CD14-positive monocyte (primary cell): ENCODE measurements at regions not wholly inside any gene's neighbourhood (a gene's known extent, or its start where the extent isn't known, plus 50 kb on each side); places are given as distances from the start of the nearest gene placed in this dataset.

Experiments used
- DNase-seq, 3 donors: peaks; one replicate each; pipeline ENCODE4 v3.0.0-alpha.2; 2011 to 2022
- H2AFZ ChIP-seq: 2 replicates; pipeline ENCODE4 v1.6.0; 2012; ENCODE audit warnings: mild to moderate bottlenecking, low read depth, low read length, inconsistent platforms; ENCODE audit not compliant: insufficient read depth, poor library complexity, severe bottlenecking
- H3K27ac ChIP-seq, 2 donors: 1 replicate in 1 of 2; 2 replicates in 1 of 2; pipeline ENCODE4 v1.5.1; 2012 to 2013; ENCODE audit warnings: low read length in 2 of 2, control low read depth in 1 of 2, inconsistent platforms in 1 of 2, low read depth in 1 of 2, mild to moderate bottlenecking in 1 of 2
- H3K27me3 ChIP-seq, 2 donors: one replicate each; pipeline versions ENCODE4 v1.6.0 to v1.6.1; 2011 to 2013; ENCODE audit warnings: low read length in 2 of 2; ENCODE audit not compliant: control insufficient read depth in 2 of 2, insufficient read depth in 2 of 2
- H3K36me3 ChIP-seq, 2 donors: replicated peaks in 1 of 2; 1 replicate in 1 of 2; 2 replicates in 1 of 2; pipeline versions ENCODE4 v1.5.1 to v1.6.1; 2012 to 2013; ENCODE audit warnings: low read length in 2 of 2, control low read depth in 1 of 2, inconsistent platforms in 1 of 2, mild to moderate bottlenecking in 1 of 2; ENCODE audit not compliant: insufficient read depth in 2 of 2, control insufficient read depth in 1 of 2
- H3K4me1 ChIP-seq, 2 donors: 1 replicate in 1 of 2; 2 replicates in 1 of 2; pipeline versions ENCODE4 v1.5.1 to v1.6.1; 2012 to 2013; ENCODE audit warnings: low read length in 2 of 2, control low read depth in 1 of 2, inconsistent platforms in 1 of 2, mild to moderate bottlenecking in 1 of 2, moderate library complexity in 1 of 2; ENCODE audit not compliant: insufficient read depth in 2 of 2, control insufficient read depth in 1 of 2
- H3K4me2 ChIP-seq: replicated peaks from 2 replicates; pipeline ENCODE3; 2012; ENCODE audit warnings: low read length, moderate library complexity, mild to moderate bottlenecking; ENCODE audit not compliant: poor library complexity, severe bottlenecking; ENCODE audit errors: extremely low read depth
- H3K4me3 ChIP-seq, 3 experiments: fragments of 200-600 bp in 1 of 3; sonication (generic) in 1 of 3; replicated peaks in 1 of 3; 1 replicate in 2 of 3; 2 replicates in 1 of 3; pipeline ENCODE4 v1.5.1; 2011 to 2013; ENCODE audit warnings: low read length in 3 of 3, mild to moderate bottlenecking in 3 of 3, control low read depth in 2 of 3, low read depth in 2 of 3, inconsistent platforms in 1 of 3, moderate library complexity in 1 of 3
- H3K79me2 ChIP-seq: 2 replicates; pipeline ENCODE4 v1.6.0; 2012; ENCODE audit warnings: mild to moderate bottlenecking, control low read depth, inconsistent platforms, low read length, moderate library complexity; ENCODE audit not compliant: insufficient read depth
- H3K9ac ChIP-seq: 2 replicates; pipeline ENCODE4 v1.6.0; 2017; ENCODE audit warnings: low read length, mild to moderate bottlenecking; ENCODE audit not compliant: insufficient read depth, poor library complexity, severe bottlenecking
- H3K9me3 ChIP-seq, 2 donors: replicated peaks in 1 of 2; 1 replicate in 1 of 2; 2 replicates in 1 of 2; pipeline versions ENCODE4 v1.5.1 to v1.6.1; 2012 to 2013; ENCODE audit warnings: low read length in 2 of 2, control low read depth in 1 of 2; ENCODE audit not compliant: control insufficient read depth in 1 of 2, insufficient read depth in 1 of 2
- H4K20me1 ChIP-seq: 2 replicates; pipeline ENCODE4 v1.6.0; 2012; ENCODE audit warnings: mild to moderate bottlenecking, low read length, control low read depth, moderate library complexity; ENCODE audit not compliant: insufficient read depth
- H3K27ac Mint-ChIP-seq, 7 donors: one replicate each; pipeline ENCODE4 v1.8.0; 2020; ENCODE audit warnings: mild to moderate bottlenecking in 7 of 7, mixed read lengths in 7 of 7, moderate library complexity in 6 of 7, inconsistent platforms in 2 of 7
- H3K27me3 Mint-ChIP-seq, 3 donors: one replicate each; pipeline ENCODE4 v1.8.0; 2021 to 2022; ENCODE audit warnings: low read depth in 3 of 3, mild to moderate bottlenecking in 3 of 3, mixed read lengths in 3 of 3, moderate library complexity in 3 of 3, inconsistent platforms in 1 of 3
- H3K36me3 Mint-ChIP-seq, 2 donors: one replicate each; pipeline ENCODE4 v1.8.0; 2020; ENCODE audit warnings: mixed read lengths in 2 of 2, inconsistent platforms in 1 of 2, mild to moderate bottlenecking in 1 of 2
- H3K4me1 Mint-ChIP-seq: one replicate; pipeline ENCODE4 v1.8.0; 2020; ENCODE audit warnings: mild to moderate bottlenecking, mixed read lengths
- H3K4me3 Mint-ChIP-seq, 2 donors: one replicate each; pipeline ENCODE4 v1.8.0; 2020; ENCODE audit warnings: mild to moderate bottlenecking in 2 of 2, mixed read lengths in 2 of 2, moderate library complexity in 1 of 2
- H3K9me3 Mint-ChIP-seq, 7 donors: one replicate each; pipeline ENCODE4 v1.8.0; 2020 to 2022; ENCODE audit warnings: mixed read lengths in 7 of 7, mild to moderate bottlenecking in 6 of 7, moderate library complexity in 6 of 7, inconsistent platforms in 2 of 7
- WGBS: methylation state at CpG from one replicate; pipeline ENCODE4 v1.1.5; 2013; ENCODE audit warnings: missing lambda C conversion rate; ENCODE audit not compliant: insufficient coverage; 5-methylcytosine and 5-hydroxymethylcytosine counted together
- intact Hi-C, 2 donors: fragments of 100-400 bp; cut with micrococcal nuclease; formaldehyde crosslinking; loops; one replicate each; pipeline versions ENCODE4 v1.15.0 to v1.15.1; 2023
- TF ChIP-seq, protein P1 (sequence below): fragments of 200-600 bp; IDR thresholded peaks from one replicate; pipeline ENCODE4 v1.8.0; 2022; ENCODE audit warnings: antibody characterized with exemption, mild to moderate bottlenecking

DNA sequence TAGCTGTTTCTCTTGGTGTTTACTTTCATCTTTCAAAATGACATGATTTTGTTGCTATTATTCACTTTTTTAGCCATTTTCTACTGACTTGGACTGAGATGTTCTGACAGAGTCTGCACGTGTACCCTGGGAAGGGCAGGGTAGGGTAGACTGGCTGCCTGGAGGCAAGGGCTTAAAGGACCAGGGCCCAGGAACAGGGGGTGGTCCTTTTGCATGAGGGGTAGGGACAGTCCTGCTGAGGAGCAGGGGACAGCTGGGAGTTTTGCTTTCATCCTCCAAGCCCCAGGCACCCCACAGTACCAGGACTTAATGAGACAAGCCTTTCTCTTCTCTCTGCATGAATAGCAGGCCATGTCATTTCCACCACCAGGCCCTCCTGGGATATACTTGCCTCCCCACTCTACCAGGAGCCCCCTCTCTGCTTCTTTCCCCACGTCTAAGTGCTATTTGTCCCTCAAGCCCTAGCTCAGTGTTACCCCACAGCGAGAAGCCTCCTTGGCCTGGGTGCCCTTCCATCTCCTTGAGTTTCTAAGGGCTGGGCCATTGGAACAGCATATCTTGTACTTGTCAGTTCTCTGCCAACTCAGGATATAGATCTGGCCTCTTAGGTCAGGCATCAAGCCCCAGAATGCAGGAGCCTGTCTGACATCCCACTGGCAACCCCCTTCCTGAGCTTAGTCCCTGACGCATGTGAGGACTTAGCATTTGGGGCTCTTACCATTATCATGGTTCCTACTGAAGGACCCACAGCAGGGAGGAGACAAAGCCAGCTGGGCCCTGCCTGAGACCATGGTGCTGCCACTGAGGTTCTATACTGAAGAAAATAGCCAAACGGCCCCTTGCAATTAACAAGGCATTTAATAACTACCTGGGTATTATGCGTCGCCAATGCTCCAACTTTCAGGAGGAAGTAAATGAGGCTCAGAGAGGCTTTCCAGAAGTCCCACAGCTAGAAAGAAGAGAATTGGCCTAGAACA is 78.4 kb upstream of the UNC5B start:
- Histone ChIP-seq H3K9me3 (no peaks in the 10 kb centered on the region), H3K4me3 (no peak overlapping the region), H3K9ac (no peak overlapping the region), H4K20me1 (no peaks in the 10 kb centered on the region), H3K36me3 (no peaks in the 10 kb centered on the region), H3K79me2 (no peaks in the 10 kb centered on the region), H3K27ac (no peak overlapping the region), H2AFZ (no peak overlapping the region), H3K4me2 (no peak overlapping the region), H3K27me3 (no peaks in the 10 kb centered on the region), H3K4me1 (peaks cover 0 to under 1% of the 10 kb centered on the region in 2 donors)
- TF ChIP-seq, protein P1, sequence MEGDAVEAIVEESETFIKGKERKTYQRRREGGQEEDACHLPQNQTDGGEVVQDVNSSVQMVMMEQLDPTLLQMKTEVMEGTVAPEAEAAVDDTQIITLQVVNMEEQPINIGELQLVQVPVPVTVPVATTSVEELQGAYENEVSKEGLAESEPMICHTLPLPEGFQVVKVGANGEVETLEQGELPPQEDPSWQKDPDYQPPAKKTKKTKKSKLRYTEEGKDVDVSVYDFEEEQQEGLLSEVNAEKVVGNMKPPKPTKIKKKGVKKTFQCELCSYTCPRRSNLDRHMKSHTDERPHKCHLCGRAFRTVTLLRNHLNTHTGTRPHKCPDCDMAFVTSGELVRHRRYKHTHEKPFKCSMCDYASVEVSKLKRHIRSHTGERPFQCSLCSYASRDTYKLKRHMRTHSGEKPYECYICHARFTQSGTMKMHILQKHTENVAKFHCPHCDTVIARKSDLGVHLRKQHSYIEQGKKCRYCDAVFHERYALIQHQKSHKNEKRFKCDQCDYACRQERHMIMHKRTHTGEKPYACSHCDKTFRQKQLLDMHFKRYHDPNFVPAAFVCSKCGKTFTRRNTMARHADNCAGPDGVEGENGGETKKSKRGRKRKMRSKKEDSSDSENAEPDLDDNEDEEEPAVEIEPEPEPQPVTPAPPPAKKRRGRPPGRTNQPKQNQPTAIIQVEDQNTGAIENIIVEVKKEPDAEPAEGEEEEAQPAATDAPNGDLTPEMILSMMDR, result no peak
- intact Hi-C loops, result no loop called here
- DNase-seq, result no peak
- 86% methylated on average over 4 of the region's 7 CpGs for WGBS
- peaks cover 1 to 6% (median 2%) of the 10 kb centered on the region in 3 donors for H3K27me3 Mint-ChIP-seq
- H3K4me1 Mint-ChIP-seq, result peaks cover under 1% of the 10 kb centered on the region
- peaks cover 0 to 2% (median 0%) of the 10 kb centered on the region in 7 donors for H3K9me3 Mint-ChIP-seq
- no peak overlapping the region for H3K27ac Mint-ChIP-seq
- no peaks in the 10 kb centered on the region for H3K36me3 Mint-ChIP-seq
- H3K4me3 Mint-ChIP-seq, result no peak overlapping the region

DNA sequence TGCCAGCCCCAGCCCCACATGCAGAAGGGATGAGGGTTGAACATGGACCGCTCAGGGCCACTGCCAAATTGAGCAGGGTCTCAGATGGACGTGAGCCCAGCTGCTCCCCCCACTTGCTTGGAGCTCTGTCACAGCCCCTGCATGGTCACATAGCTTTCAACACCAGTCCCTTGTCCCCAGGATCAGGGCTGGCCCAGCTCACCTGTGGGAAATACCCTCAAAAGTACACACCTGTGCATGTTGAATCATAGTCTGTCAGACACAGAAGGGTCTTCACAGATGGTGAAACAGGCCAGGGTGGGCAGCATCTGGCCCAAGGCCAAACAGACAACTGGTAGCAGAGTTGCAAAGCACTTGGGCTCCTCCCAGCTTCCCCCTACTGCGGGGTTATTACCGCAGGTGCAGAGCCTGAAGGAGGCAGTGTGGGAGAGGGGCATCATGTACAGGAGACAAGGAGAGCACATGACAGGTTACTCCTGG is 77.6 kb upstream of the UNC5B start:
- H3K4me2 ChIP-seq, result no peak overlapping the region
- H3K9ac ChIP-seq, result no peak overlapping the region
- intact Hi-C loops, result no loop called here
- no peak overlapping the region for H3K27ac ChIP-seq
- no peak overlapping the region for H2AFZ ChIP-seq
- H3K4me1 Mint-ChIP-seq, result no peaks in the 10 kb centered on the region
- H3K36me3 ChIP-seq, result no peaks in the 10 kb centered on the region
- no peak overlapping the region for H3K27ac Mint-ChIP-seq
- DNase-seq, result no peak
- H3K4me3 ChIP-seq, result no peak overlapping the region
- TF ChIP-seq, protein P1, result no peak
- H3K9me3 ChIP-seq, result no peaks in the 10 kb centered on the region
- H3K4me1 ChIP-seq, result no peaks in the 10 kb centered on the region
- 100% methylated on average over 4 of the region's 4 CpGs for WGBS
- peaks cover 0 to 2% (median 0%) of the 10 kb centered on the region in 7 donors for H3K9me3 Mint-ChIP-seq
- no peaks in the 10 kb centered on the region for H4K20me1 ChIP-seq
- peaks cover 2 to 6% (median 2%) of the 10 kb centered on the region in 3 donors for H3K27me3 Mint-ChIP-seq
- no peaks in the 10 kb centered on the region for H3K79me2 ChIP-seq
- no peaks in the 10 kb centered on the region for H3K36me3 Mint-ChIP-seq
- no peaks in the 10 kb centered on the region for H3K27me3 ChIP-seq
- no peak overlapping the region for H3K4me3 Mint-ChIP-seq
